HG03469 (cell line): ENCODE measurements at regions not wholly inside any gene's neighbourhood (a gene's known extent, or its start where the extent isn't known, plus 50 kb on each side); places are given as distances from the start of the nearest gene placed in this dataset.

Experiments
- ATAC-seq: cut with Tn5 transposase; IDR thresholded peaks from one replicate; pipeline ENCODE4 v1.9.1; 2021; ENCODE audit warnings: mild to moderate bottlenecking, moderate library complexity, moderate number of reproducible peaks; ENCODE audit not compliant: unreplicated experiment

DNA sequence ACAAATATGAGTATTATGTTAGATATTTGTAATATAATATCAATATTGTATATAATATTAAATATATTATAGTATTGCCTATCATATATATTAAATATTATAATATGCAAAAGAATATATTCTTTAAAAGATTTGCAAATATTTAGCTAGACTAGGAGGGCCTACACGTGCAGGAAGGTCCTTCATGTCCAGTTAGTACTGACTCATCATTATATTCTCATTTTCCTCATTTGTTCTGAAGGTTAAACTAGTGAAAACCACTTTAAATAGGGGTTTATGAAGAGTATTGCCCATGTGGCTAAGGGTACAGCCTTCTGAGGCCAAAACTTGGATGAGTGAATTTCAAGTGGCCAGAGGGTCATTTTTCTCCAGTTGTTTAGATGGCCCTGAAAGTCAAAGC is 293.0 kb upstream of the VRK2 start:
- ATAC-seq: no peak

DNA sequence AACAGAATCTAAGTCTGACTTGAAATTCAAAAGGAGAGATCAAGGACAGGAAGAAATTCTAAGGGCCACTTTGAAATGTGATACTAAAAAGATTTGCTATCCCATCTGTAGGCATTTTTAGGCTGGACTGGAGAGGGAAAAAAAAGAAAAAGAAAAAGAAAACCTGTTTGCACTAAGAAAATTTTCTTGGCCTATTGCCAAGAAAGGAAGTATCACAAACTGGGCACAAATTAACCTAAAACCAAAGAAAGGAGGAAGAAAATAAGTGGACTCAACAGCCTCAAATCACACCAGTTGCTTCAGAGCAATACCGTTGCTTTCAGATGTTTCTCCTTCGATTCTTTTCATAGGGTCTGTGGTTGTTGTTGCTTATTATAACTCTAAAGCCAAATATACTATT is 287.9 kb upstream of the VRK2 start:
- ATAC-seq: no peak

- ATAC-seq: no peak
Observed at GRCh38 chr2:57759131-57759530, 287.5 kb upstream of the VRK2 start.

GRCh38 chr2:57759822-57760300 is 286.7 kb upstream of the VRK2 start:
- ATAC-seq: peak; percentile 68

DNA sequence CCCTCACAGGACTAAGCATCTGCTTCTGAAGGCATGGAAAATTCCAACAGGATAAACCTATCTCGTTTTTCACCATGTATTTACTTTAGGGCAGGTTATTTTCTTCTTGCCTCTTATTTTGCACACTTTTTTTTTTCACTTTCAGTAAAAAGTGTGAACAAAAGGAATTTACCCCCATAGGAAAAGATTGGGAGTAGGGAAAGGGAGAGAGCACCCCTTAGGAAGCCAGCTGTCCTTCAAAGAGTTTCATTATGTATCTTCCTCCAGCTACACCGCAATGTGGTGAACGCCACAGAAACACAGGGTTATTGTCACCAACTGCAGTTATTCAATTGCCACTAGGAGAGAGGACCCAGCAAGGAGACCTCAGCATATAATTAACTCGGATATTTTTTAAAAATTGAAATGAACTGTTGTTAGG is 286.2 kb upstream of the VRK2 start:
- ATAC-seq: peak; percentile 65

- no peak for ATAC-seq
Observed at GRCh38 chr2:57776916-57777315, 269.7 kb upstream of the VRK2 start.

GRCh38 chr2:57782587-57782986 is 264.0 kb upstream of the VRK2 start:
- ATAC-seq: no peak

- no peak for ATAC-seq
Observed at GRCh38 chr2:57793310-57793709, 253.3 kb upstream of the VRK2 start.

DNA sequence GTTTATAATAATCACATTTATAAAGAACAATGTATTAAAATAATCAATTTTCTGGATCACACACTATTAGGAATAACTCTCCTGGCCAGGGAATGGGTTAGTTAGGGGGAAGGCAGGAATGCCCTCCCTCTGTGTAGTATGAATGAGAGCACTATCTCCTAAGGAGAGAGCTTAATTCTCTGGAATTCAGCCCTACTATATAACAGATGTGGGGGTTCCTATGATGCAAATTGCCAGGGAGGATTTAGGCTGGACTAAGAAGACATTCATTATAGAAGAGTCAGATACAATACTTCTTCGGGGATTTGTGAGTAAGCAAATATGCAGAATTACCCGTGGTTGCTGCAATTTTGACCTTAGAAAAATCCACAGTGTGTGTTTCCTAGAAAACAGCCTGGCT is 250.1 kb upstream of the VRK2 start:
- no peak for ATAC-seq

GRCh38 chr2:57798346-57798745 is 248.3 kb upstream of the VRK2 start:
- ATAC-seq: no peak

DNA sequence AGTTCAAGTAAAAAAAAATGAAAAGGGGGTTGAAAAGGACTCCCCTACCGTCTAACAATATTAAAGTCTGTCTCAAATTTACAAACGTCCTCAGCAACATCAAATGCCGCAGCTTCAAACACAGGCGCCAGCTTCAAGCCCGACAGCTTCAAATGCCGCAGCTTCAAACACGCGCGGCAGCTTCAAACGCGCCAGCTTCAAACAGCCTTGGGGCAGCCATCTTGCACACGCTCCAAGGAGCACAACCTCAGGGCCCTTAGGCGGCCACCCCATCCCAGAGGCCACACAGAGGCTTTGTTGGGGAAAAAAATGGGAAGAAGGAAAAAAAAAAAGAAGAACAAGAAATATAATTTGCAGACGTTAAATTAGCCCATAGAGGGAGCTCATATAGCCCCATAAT is 244.4 kb upstream of the VRK2 start:
- no peak for ATAC-seq

DNA sequence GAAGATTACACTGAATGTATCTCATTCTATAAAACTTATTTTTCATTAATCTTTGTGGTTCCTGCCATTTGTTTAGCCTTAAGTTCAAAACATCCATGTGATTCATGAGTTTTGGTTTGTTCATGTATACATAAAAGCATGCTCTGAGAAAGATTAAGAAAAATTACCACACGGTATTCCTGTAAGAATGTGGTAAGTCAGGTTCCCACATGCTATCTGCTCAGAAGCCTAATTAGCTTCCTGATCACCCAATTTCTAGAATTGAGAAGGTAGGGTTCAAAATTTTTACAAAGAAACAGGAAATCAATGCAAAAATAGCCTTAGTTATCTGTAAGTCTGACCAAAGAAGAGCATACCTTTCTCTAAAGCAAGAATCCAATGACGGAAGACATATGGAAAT is 241.6 kb upstream of the VRK2 start:
- no peak for ATAC-seq

- ATAC-seq: no peak
Observed at GRCh38 chr2:57806449-57806968, 240.1 kb upstream of the VRK2 start.

DNA sequence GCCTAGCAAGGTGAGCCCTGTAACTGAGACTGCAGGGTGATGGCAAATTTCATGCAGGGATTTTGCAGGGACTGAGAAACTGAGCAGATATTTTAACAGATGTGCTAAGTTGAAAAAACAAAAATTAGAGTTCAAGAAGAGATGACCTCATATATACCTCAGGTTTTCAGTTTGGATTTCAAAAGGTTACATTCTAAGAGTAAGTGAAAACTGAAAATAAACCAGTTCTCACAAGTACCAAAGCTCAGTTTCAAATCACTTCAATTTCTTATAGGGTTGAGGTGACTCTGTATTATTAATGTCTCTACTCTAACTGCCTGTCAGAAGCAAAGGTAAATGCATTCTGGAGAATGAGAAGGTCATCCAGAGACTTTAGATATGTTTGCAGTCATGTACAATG is 237.4 kb upstream of the VRK2 start:
- peak; percentile 85 for ATAC-seq

GRCh38 chr2:57821088-57821487 is 225.5 kb upstream of the VRK2 start:
- no peak for ATAC-seq

DNA sequence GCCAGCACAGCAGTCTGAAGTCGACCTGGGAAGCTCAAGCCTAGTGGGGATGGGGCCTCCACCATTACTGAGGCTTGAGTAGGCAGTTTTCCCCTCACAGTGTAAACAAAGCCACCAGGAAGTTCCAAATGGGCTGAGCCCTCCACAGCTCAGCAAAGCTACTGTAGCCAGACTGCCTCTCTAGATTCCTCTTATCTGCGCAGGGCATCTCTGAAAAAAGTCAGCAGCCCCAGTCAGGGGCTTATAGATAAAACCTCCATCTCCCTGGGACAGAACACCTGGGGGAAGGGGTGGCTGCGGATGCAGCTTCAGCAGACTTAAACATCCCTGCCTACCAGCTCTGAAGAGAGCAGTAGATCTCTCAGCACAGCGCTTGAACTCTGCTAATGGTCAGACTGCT is 218.4 kb upstream of the VRK2 start:
- no peak for ATAC-seq

DNA sequence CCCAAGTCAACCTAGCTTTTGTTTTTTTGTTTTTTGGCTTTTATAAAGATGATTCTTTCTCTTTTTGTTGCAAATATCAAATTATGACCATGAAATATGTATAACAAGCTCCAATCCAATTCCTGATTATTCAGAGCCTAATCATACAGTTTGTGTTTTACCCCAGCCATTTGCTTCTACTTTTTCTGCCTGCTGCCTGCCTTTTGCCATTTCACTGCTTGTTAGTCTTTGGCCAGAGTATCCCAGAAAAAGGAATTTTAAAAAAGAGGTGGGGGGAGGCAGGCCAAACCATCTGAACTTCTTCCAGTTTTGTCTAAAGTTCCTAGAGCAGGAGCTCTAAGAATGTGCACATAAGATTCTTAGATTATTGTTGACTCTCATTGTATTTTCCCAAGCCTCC is 211.9 kb upstream of the VRK2 start:
- ATAC-seq: no peak

DNA sequence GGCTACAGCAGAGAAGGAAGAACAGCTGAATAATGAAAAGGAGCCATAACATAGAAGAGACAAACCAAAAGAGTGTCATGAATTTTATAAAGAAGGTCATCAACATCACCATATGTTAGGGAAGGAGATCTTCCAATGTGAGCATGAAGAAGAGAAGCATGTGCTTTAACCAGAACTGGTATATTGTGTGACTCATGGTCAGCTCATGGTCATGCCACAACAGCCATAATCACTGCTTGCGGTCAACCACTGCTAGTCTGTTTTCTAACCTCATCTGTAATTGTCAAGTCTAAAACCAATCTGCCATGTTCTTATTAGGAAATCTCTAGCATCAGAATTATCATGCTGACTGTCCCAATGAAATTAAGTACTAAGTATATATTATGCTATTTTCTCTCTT is 204.1 kb upstream of the VRK2 start:
- ATAC-seq: no peak

GRCh38 chr2:57843158-57843557 is 203.4 kb upstream of the VRK2 start:
- ATAC-seq: no peak

DNA sequence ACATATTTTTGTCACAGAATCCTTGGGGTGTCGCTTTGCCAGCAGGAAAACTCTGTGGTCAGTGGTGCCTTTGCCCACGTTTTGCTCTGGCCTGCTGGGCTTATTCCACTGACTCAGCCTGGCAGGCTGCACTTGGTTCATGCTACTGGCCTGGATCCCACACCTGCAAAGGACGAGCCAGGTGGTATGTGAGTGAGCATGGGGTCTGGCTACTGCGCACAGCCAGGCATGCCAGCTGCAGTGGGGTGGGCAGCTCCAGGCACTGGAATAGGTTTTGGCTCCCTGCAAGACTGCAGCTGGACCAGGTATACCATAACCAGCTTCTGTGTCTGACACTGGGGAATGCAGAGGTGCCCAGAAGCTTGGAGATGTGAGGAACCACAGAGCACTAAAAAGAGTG is 197.9 kb upstream of the VRK2 start:
- ATAC-seq: no peak

DNA sequence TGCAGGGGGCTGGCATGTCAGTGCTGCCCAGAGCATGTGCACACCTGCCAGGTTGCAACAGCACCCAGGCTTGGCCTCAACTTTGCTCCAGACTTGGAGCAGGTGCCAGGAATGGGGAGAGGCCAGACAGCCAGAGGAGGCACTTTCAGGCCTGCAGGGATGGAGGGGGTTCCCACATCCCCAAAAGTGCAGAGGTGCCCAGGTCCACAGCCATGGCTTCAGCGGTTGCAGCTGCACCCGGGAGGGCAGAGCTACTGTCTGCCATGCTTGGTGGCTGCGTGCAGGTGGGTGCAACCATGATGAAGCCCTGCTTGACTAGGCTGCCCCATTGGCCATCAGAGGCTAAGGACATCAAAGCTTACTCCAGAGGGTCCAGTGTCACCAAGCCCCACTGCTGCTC is 196.8 kb upstream of the VRK2 start:
- no peak for ATAC-seq

DNA sequence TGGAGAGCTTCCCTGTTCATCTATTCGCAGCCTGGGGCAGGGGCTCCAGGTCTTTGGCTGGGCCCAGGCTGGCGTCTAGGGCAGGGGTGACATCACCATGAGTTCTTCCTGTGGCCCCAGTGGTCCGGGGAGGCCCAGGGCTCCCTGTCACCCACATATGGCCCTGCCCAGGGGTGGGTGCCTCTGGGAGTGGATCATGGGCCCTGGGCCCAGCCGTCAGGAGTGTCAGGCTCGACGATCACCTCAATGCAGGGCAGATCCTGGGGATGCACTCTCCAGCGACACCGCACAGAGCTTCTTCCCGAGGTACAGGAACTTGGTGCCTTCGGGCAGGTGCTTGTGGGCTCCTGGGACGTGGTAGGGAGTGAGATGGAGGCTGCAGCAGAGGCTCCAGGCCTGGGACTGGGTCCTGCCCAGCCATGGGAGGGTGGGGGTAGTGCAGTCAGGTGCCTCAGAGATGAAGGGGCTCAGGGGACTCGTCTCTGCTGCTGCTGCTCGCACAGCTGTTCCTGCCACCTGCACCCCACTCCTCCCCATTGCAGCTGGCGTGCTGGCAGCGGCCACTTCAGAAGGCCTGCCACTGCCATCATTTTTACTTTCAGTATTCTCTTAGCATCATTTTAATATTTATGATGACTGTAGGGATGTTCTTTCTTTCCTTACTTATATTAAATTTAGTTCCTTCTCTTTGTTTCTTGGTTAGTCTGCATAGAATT is 196.0 kb upstream of the VRK2 start:
- ATAC-seq: no peak

DNA sequence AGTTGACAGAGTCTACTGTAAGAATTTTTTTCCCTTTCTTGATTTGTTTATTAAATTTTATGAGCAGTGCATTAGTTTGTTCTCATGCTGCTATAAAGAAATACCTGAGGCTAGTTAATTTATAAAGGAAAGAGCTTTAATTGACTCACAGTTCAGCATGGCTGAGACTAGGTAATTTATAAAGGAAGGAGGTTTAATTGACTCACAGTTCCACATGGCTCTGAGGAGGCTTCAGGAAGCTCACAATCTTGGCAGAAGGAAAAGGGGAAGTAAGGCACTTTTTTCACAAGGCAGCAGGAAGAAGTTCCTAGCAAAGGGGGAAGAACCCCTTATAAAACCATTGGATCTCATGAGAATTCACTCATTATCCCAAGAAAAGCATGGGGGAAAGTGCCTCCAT is 191.4 kb upstream of the VRK2 start:
- no peak for ATAC-seq
